ENCODE measurements at regions not wholly inside any gene's neighbourhood (a gene's known extent, or its start where the extent isn't known, plus 50 kb on each side); places are given as distances from the start of the nearest gene placed in this dataset.

GRCh38 chr18:40356168-40356567 is 1598.9 kb upstream of the PIK3C3 start:
- H3K27me3 ChIP-seq = no peaks in the 10 kb centered on the region
- no peak for DNase-seq (ENCODE audit: low spot score in 2 of 2)
- TF ChIP-seq POLR2AphosphoS5 (IDR thresholded peaks at IDR 0.05) = no peak
- no peak for TF ChIP-seq CTCF (IDR thresholded peaks at IDR 0.05)
- TF ChIP-seq POLR2A (IDR thresholded peaks at IDR 0.05) = no peak
- no peaks in the 10 kb centered on the region for H3K36me3 ChIP-seq
- no peak overlapping the region for H3K4me3 ChIP-seq
- no peaks in the 10 kb centered on the region for H3K9me3 ChIP-seq
- H3K27ac ChIP-seq = no peak overlapping the region
- intact Hi-C loops (cut with DNase I; ENCODE audit: low total_unique reads) = no loop called here
- H3K4me1 ChIP-seq = no peaks in the 10 kb centered on the region

GRCh38 chr18:40355726-40356125 is 1599.3 kb upstream of the PIK3C3 start:
- TF ChIP-seq POLR2A (IDR thresholded peaks at IDR 0.05) (no peak), CTCF (IDR thresholded peaks at IDR 0.05) (no peak), POLR2AphosphoS5 (IDR thresholded peaks at IDR 0.05) (no peak)
- no peaks in the 10 kb centered on the region for H3K4me1 ChIP-seq
- intact Hi-C loops (cut with DNase I; ENCODE audit: low total_unique reads) = no loop called here
- no peak for DNase-seq (ENCODE audit: low spot score in 2 of 2)
- no peak overlapping the region for H3K27ac ChIP-seq
- H3K4me3 ChIP-seq = no peak overlapping the region
- H3K27me3 ChIP-seq = no peaks in the 10 kb centered on the region
- H3K9me3 ChIP-seq = no peaks in the 10 kb centered on the region
- no peaks in the 10 kb centered on the region for H3K36me3 ChIP-seq

GRCh38 chr18:40348196-40348595 is 1606.8 kb upstream of the PIK3C3 start:
- no peaks in the 10 kb centered on the region for H3K36me3 ChIP-seq
- H3K27me3 ChIP-seq = no peaks in the 10 kb centered on the region
- TF ChIP-seq POLR2AphosphoS5 (IDR thresholded peaks at IDR 0.05) = no peak
- no peak for TF ChIP-seq CTCF (IDR thresholded peaks at IDR 0.05)
- TF ChIP-seq POLR2A (IDR thresholded peaks at IDR 0.05) = no peak
- no peak for DNase-seq (ENCODE audit: low spot score in 2 of 2)
- no peaks in the 10 kb centered on the region for H3K4me1 ChIP-seq
- no peak overlapping the region for H3K4me3 ChIP-seq
- no peak overlapping the region for H3K27ac ChIP-seq
- H3K9me3 ChIP-seq = no peaks in the 10 kb centered on the region
- intact Hi-C loops (cut with DNase I; ENCODE audit: low total_unique reads) = no loop called here

GRCh38 chr18:40347261-40347660 is 1607.8 kb upstream of the PIK3C3 start:
- DNase-seq (ENCODE audit: low spot score in 2 of 2) = no peak
- TF ChIP-seq POLR2A (IDR thresholded peaks at IDR 0.05) = no peak
- no peak for TF ChIP-seq CTCF (IDR thresholded peaks at IDR 0.05)
- TF ChIP-seq POLR2AphosphoS5 (IDR thresholded peaks at IDR 0.05) = no peak
- intact Hi-C loops (cut with DNase I; ENCODE audit: low total_unique reads) = no loop called here
- Histone ChIP-seq H3K36me3 (no peaks in the 10 kb centered on the region), H3K27me3 (no peaks in the 10 kb centered on the region), H3K27ac (no peak overlapping the region), H3K4me1 (no peaks in the 10 kb centered on the region), H3K9me3 (no peaks in the 10 kb centered on the region), H3K4me3 (no peak overlapping the region)

- Histone ChIP-seq H3K4me3 (no peak overlapping the region), H3K9me3 (no peaks in the 10 kb centered on the region), H3K27ac (no peak overlapping the region), H3K4me1 (no peaks in the 10 kb centered on the region), H3K27me3 (no peaks in the 10 kb centered on the region), H3K36me3 (no peaks in the 10 kb centered on the region)
- intact Hi-C loops (cut with DNase I; ENCODE audit: low total_unique reads) = no loop called here
- no peak for DNase-seq (ENCODE audit: low spot score in 2 of 2)
- TF ChIP-seq POLR2AphosphoS5 (IDR thresholded peaks at IDR 0.05) (no peak), CTCF (IDR thresholded peaks at IDR 0.05) (no peak), POLR2A (IDR thresholded peaks at IDR 0.05) (no peak)
Observed at GRCh38 chr18:40346146-40346545, 1608.9 kb upstream of the PIK3C3 start.
